NCI-H345 (cell line): ENCODE measurements at regions not wholly inside any gene's neighbourhood (a gene's known extent, or its start where the extent isn't known, plus 50 kb on each side); places are given as distances from the start of the nearest gene placed in this dataset.
A peak's percentile ranks its signal among the peaks of the same experiment; 100 is the strongest.
"Not testable (repeated sequence)": the region's sequence is repeated elsewhere in the genome, so short reads cannot be mapped to it uniquely, and the experiment has no call there.

Source experiments
- DNase-seq: peaks from one replicate; lab custom pipeline; 2025; lab: John Stamatoyannopoulos, UW

GRCh38 chr3:29141918-29142275, 139.0 kb upstream of the RBMS3 start:
- DNase-seq, result no peak

GRCh38 chr3:29143151-29143550, 137.7 kb upstream of the RBMS3 start:
- DNase-seq, result no peak

GRCh38 chr3:29144361-29144760, 136.5 kb upstream of the RBMS3 start:
- no peak for DNase-seq

GRCh38 chr3:29144807-29145206, 136.1 kb upstream of the RBMS3 start:
- DNase-seq, result no peak

- no peak for DNase-seq
Measured at GRCh38 chr3:29145360-29145759, 135.5 kb upstream of the RBMS3 start.

- DNase-seq, result no peak
Measured at GRCh38 chr3:29152379-29152778, 128.5 kb upstream of the RBMS3 start.

GRCh38 chr3:29153811-29154210, 127.1 kb upstream of the RBMS3 start:
- DNase-seq, result no peak

GRCh38 chr3:29156086-29156715, 124.7 kb upstream of the RBMS3 start:
- DNase-seq, result peak; percentile 13

GRCh38 chr3:29164825-29165224, 116.0 kb upstream of the RBMS3 start:
- DNase-seq, result no peak

GRCh38 chr3:29167180-29167579, 113.7 kb upstream of the RBMS3 start:
- DNase-seq, result no peak

GRCh38 chr3:29168081-29168480, 112.8 kb upstream of the RBMS3 start:
- no peak for DNase-seq

- no peak for DNase-seq
Measured at GRCh38 chr3:29168696-29169095, 112.2 kb upstream of the RBMS3 start.

- DNase-seq, result no peak
Measured at GRCh38 chr3:29169451-29169850, 111.4 kb upstream of the RBMS3 start.

GRCh38 chr3:29171043-29171990, 109.6 kb upstream of the RBMS3 start:
- no peak for DNase-seq

- peak; percentile 20 for DNase-seq
Measured at GRCh38 chr3:29176501-29176900, 104.4 kb upstream of the RBMS3 start.

- DNase-seq, result no peak
Measured at GRCh38 chr3:29178809-29179793, 101.8 kb upstream of the RBMS3 start.

GRCh38 chr3:29181149-29181780, 99.6 kb upstream of the RBMS3 start:
- DNase-seq, result no peak

GRCh38 chr3:29181872-29182271, 99.0 kb upstream of the RBMS3 start:
- DNase-seq, result no peak

GRCh38 chr3:29182828-29183227, 98.0 kb upstream of the RBMS3 start:
- DNase-seq, result not testable (repeated sequence)

- no peak for DNase-seq
Measured at GRCh38 chr3:29183346-29184087, 97.4 kb upstream of the RBMS3 start.

- DNase-seq, result no peak
Measured at GRCh38 chr3:29185706-29186105, 95.2 kb upstream of the RBMS3 start.
